ENCODE measurements at regions not wholly inside any gene's neighbourhood (a gene's known extent, or its start where the extent isn't known, plus 50 kb on each side); places are given as distances from the start of the nearest gene placed in this dataset.

DNA sequence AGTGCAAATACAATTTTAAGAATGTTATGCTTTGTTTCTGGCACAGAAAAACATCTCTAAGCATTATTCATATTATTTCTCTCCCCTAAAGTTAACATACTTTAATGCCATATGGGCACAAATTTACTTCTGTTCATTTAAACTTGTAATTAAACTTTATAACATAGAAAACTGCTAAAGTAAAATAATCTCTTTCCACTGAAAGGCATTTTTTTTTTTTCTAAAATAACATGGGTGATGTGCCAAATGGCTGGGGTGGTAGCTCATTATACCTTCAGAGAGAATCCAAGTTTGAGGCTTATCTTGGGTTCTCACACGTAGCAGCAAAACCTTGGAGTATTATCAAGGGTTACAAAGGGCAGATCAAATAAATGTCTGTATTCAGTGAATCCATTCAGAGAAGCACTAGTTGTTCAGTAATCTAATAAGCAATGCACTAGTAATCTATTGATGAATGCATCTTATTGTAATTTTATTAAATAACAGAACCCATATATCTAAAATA lies 257.6 kb upstream of the POU5F2 start:
- Histone ChIP-seq H3K9ac (ENCODE audit: low read depth, low read length) (no peak overlapping the region), H3K4me1 (ENCODE audit: insufficient read depth, low read length) (peaks cover 8% of the 10 kb centered on the region), H3K36me3 (ENCODE audit: insufficient read depth, low read length) (no peaks in the 10 kb centered on the region; the same call in 1 of the 2 replicates), H3K9me3 (ENCODE audit: insufficient read depth, low read length, severe bottlenecking) (peaks cover 3% of the 10 kb centered on the region), H4K20me1 (ENCODE audit: insufficient read depth, low read length) (no peaks in the 10 kb centered on the region), H2AFZ (ENCODE audit: low read depth, low read length) (no peak overlapping the region), H3K27ac (ENCODE audit: low read length) (no peak overlapping the region), H3K79me2 (ENCODE audit: insufficient read depth, low read length) (no peaks in the 10 kb centered on the region), H3K4me3 (ENCODE audit: low read depth in 1 of 2, low read length in 2 of 2) (no peak overlapping the region), H3K27me3 (ENCODE audit: insufficient read depth, low read length, poor library complexity) (no peaks in the 10 kb centered on the region), H3K4me2 (ENCODE audit: insufficient read depth, low read length) (no peak overlapping the region)
- no peak for TF ChIP-seq EZH2 (IDR thresholded peaks at IDR 0.05; ENCODE audit: borderline replicate concordance, low read depth, low read length, severe bottlenecking)
- no peak for TF ChIP-seq CTCF (IDR thresholded peaks at IDR 0.05; ENCODE audit: borderline replicate concordance, extremely low read depth, low read length, poor library complexity, severe bottlenecking)
- no peak for ATAC-seq (ENCODE audit: insufficient read depth, low read depth)
- no peak for DNase-seq

- H3K4me2 ChIP-seq (ENCODE audit: insufficient read depth, low read length) = no peak overlapping the region
- DNase-seq (no peak), ATAC-seq (ENCODE audit: insufficient read depth, low read depth) (no peak)
- H3K79me2 ChIP-seq (ENCODE audit: insufficient read depth, low read length) = no peaks in the 10 kb centered on the region
- no peaks in the 10 kb centered on the region; the same call in 1 of the 2 replicates for H3K36me3 ChIP-seq (ENCODE audit: insufficient read depth, low read length)
- no peak overlapping the region for H3K9ac ChIP-seq (ENCODE audit: low read depth, low read length)
- no peak overlapping the region for H3K27ac ChIP-seq (ENCODE audit: low read length)
- H3K4me3 ChIP-seq (ENCODE audit: low read depth in 1 of 2, low read length in 2 of 2) = no peak overlapping the region
- peaks cover 3% of the 10 kb centered on the region for H3K9me3 ChIP-seq (ENCODE audit: insufficient read depth, low read length, severe bottlenecking)
- no peaks in the 10 kb centered on the region for H3K27me3 ChIP-seq (ENCODE audit: insufficient read depth, low read length, poor library complexity)
- H2AFZ ChIP-seq (ENCODE audit: low read depth, low read length) = no peak overlapping the region
- no peaks in the 10 kb centered on the region for H4K20me1 ChIP-seq (ENCODE audit: insufficient read depth, low read length)
- H3K4me1 ChIP-seq (ENCODE audit: insufficient read depth, low read length) = peaks cover 8% of the 10 kb centered on the region
- no peak for TF ChIP-seq CTCF (IDR thresholded peaks at IDR 0.05; ENCODE audit: borderline replicate concordance, extremely low read depth, low read length, poor library complexity, severe bottlenecking)
- TF ChIP-seq EZH2 (IDR thresholded peaks at IDR 0.05; ENCODE audit: borderline replicate concordance, low read depth, low read length, severe bottlenecking) = no peak
These were observed 256.2 kb upstream of the POU5F2 start for GRCh38 chr5:93997562-93997961.

DNA sequence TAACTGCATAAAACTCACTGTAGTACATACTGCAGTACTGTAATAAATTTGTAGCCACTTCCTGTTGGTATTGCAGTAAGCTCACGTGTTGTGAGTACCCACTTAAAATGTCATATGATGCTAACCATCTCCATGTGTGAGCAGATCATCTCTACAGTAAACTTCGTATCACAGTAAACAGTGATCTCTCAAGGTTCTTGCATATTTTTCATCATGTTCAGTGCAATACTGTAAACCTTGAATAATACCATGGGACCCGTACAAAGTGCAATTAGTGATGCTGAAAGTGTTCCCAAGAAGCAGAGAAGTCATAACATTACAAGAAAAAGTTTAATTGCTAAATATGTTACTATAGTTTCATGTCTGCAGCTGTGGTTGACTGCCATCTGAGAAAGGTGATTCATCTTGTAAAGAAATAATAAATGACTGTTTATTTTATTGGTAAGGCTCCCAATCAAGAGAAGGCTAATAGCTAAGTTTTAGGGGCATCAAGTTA lies 253.8 kb upstream of the POU5F2 start:
- TF ChIP-seq CTCF (IDR thresholded peaks at IDR 0.05; ENCODE audit: borderline replicate concordance, extremely low read depth, low read length, poor library complexity, severe bottlenecking) = no peak
- no peak for TF ChIP-seq EZH2 (IDR thresholded peaks at IDR 0.05; ENCODE audit: borderline replicate concordance, low read depth, low read length, severe bottlenecking)
- DNase-seq = no peak
- ATAC-seq (ENCODE audit: insufficient read depth, low read depth) = peak; percentile 80
- no peak overlapping the region for H3K4me3 ChIP-seq (ENCODE audit: low read depth in 1 of 2, low read length in 2 of 2)
- no peaks in the 10 kb centered on the region for H3K36me3 ChIP-seq (ENCODE audit: insufficient read depth, low read length)
- H3K4me2 ChIP-seq (ENCODE audit: insufficient read depth, low read length) = no peak overlapping the region
- H3K9ac ChIP-seq (ENCODE audit: low read depth, low read length) = no peak overlapping the region
- H2AFZ ChIP-seq (ENCODE audit: low read depth, low read length) = no peak overlapping the region
- no peaks in the 10 kb centered on the region for H3K79me2 ChIP-seq (ENCODE audit: insufficient read depth, low read length)
- peaks cover 8% of the 10 kb centered on the region for H3K4me1 ChIP-seq (ENCODE audit: insufficient read depth, low read length)
- H3K27me3 ChIP-seq (ENCODE audit: insufficient read depth, low read length, poor library complexity) = no peaks in the 10 kb centered on the region
- H4K20me1 ChIP-seq (ENCODE audit: insufficient read depth, low read length) = no peaks in the 10 kb centered on the region
- H3K27ac ChIP-seq (ENCODE audit: low read length) = peak overlapping the region; percentile 48; the same call in 1 of the 2 replicates
- no peaks in the 10 kb centered on the region for H3K9me3 ChIP-seq (ENCODE audit: insufficient read depth, low read length, severe bottlenecking)
